MM.1S (cell line): ENCODE measurements at regions not wholly inside any gene's neighbourhood (a gene's known extent, or its start where the extent isn't known, plus 50 kb on each side); places are given as distances from the start of the nearest gene placed in this dataset.
A peak's percentile ranks its signal among the peaks of the same experiment; 100 is the strongest.

Experiments used
- DNase-seq: peaks from one replicate; pipeline ENCODE4 v3.0.0-alpha.2; 2015
- H2AFZ ChIP-seq: fragments of 300-600 bp; sonication (generic); 2 replicates; pipeline ENCODE4 v1.6.0; 2016; ENCODE audit warnings: antibody characterized with exemption, low read length
- H3F3A ChIP-seq: fragments of 300-600 bp; sonication (generic); 2 replicates; pipeline ENCODE4 v1.6.1; 2016; ENCODE audit warnings: mild to moderate bottlenecking, antibody characterized with exemption, low read length, moderate library complexity, mixed read lengths; ENCODE audit not compliant: insufficient read depth
- H3K27ac ChIP-seq: fragments of 300-600 bp; sonication (generic); 2 replicates; pipeline ENCODE4 v1.5.1; 2016; ENCODE audit warnings: mild to moderate bottlenecking, low read length
- H3K27me3 ChIP-seq: fragments of 300-600 bp; sonication (generic); replicated peaks from 2 replicates; pipeline ENCODE4 v1.6.0; 2016; ENCODE audit warnings: low read length; ENCODE audit not compliant: insufficient read depth
- H3K36me3 ChIP-seq: fragments of 300-600 bp; sonication (generic); replicated peaks from 2 replicates; pipeline ENCODE4 v1.6.1; 2016; ENCODE audit warnings: mild to moderate bottlenecking, low read length, mixed read lengths; ENCODE audit not compliant: insufficient read depth
- H3K4me1 ChIP-seq: fragments of 300-600 bp; sonication (generic); 2 replicates; pipeline ENCODE4 v1.6.1; 2016; ENCODE audit warnings: low read length, mixed read lengths
- H3K4me2 ChIP-seq: fragments of 300-600 bp; sonication (generic); 2 replicates; pipeline ENCODE4 v1.6.0; 2016; ENCODE audit warnings: low read depth, low read length
- H3K4me3 ChIP-seq: fragments of 300-600 bp; sonication (generic); 2 replicates; pipeline ENCODE4 v1.5.1; 2016; ENCODE audit warnings: low read length, mixed read lengths
- H3K79me2 ChIP-seq: fragments of 300-600 bp; sonication (generic); 2 replicates; pipeline ENCODE4 v1.6.1; 2016; ENCODE audit warnings: mixed run types, low read length, mixed read lengths
- H3K9ac ChIP-seq: fragments of 300-600 bp; sonication (generic); 2 replicates; pipeline ENCODE4 v1.6.1; 2016; ENCODE audit warnings: low read length, mixed read lengths
- H3K9me2 ChIP-seq: fragments of 300-600 bp; sonication (generic); replicated peaks from 2 replicates; pipeline ENCODE4 v1.6.1; 2016; ENCODE audit warnings: mild to moderate bottlenecking, low read length, mixed read lengths; ENCODE audit not compliant: insufficient read depth
- H3K9me3 ChIP-seq: fragments of 300-600 bp; sonication (generic); replicated peaks from 2 replicates; pipeline ENCODE4 v1.6.1; 2016; ENCODE audit warnings: mild to moderate bottlenecking, low read length, mixed read lengths; ENCODE audit not compliant: insufficient read depth
- H4K20me1 ChIP-seq: fragments of 300-600 bp; sonication (generic); 2 replicates; pipeline ENCODE4 v1.6.1; 2016; ENCODE audit warnings: mild to moderate bottlenecking, low read length, moderate library complexity, mixed read lengths; ENCODE audit not compliant: insufficient read depth
- EZH2 ChIP-seq: fragments of 300-600 bp; sonication (generic); optimal IDR thresholded peaks from 2 replicates; pipeline ENCODE3; 2017; ENCODE audit warnings: low read depth, mild to moderate bottlenecking, antibody characterized with exemption, low read length, mixed read lengths
- EZH2phosphoT487 ChIP-seq: fragments of 300-600 bp; sonication (generic); IDR thresholded peaks from 2 replicates; pipeline ENCODE4 v1.6.1; 2018; ENCODE audit warnings: antibody characterized with exemption, low read length
- TF ChIP-seq, protein P1 (sequence below): fragments of 300-600 bp; sonication (generic); IDR thresholded peaks from 2 replicates; pipeline ENCODE4 v1.5.1; 2016; ENCODE audit warnings: antibody characterized with exemption, low read length, mixed read lengths

DNA sequence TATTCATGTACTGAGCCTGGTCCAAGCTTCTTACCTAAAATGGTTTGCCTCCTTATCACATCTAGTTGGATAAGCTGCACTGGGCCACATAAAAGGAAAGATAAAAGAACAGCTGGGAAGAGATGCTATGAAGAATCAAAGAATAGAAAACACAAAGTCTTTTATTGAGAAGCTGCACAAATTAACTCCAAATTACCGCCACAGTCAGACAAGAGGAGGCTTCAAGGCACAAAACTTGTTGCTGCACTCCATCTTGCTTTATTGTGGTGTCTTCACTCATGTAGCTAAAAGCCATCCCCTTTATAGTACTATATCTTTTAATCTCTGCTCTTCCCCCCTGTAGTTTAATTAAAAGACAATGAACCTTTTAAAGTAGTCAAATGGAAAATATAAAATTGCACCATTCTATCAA is 330.6 kb upstream of the PMFBP1 start:
- Histone ChIP-seq H3K4me2 (no peak overlapping the region), H3K36me3 (no peaks in the 10 kb centered on the region), H3K79me2 (no peaks in the 10 kb centered on the region), H3K9me2 (no peaks in the 10 kb centered on the region), H3K9me3 (no peaks in the 10 kb centered on the region), H3K27ac (no peak overlapping the region), H3F3A (no peaks in the 10 kb centered on the region), H4K20me1 (no peaks in the 10 kb centered on the region), H3K4me1 (no peaks in the 10 kb centered on the region), H2AFZ (no peak overlapping the region), H3K27me3 (no peaks in the 10 kb centered on the region), H3K4me3 (no peak overlapping the region), H3K9ac (no peak overlapping the region)
- DNase-seq: no peak
- TF ChIP-seq, protein P1, sequence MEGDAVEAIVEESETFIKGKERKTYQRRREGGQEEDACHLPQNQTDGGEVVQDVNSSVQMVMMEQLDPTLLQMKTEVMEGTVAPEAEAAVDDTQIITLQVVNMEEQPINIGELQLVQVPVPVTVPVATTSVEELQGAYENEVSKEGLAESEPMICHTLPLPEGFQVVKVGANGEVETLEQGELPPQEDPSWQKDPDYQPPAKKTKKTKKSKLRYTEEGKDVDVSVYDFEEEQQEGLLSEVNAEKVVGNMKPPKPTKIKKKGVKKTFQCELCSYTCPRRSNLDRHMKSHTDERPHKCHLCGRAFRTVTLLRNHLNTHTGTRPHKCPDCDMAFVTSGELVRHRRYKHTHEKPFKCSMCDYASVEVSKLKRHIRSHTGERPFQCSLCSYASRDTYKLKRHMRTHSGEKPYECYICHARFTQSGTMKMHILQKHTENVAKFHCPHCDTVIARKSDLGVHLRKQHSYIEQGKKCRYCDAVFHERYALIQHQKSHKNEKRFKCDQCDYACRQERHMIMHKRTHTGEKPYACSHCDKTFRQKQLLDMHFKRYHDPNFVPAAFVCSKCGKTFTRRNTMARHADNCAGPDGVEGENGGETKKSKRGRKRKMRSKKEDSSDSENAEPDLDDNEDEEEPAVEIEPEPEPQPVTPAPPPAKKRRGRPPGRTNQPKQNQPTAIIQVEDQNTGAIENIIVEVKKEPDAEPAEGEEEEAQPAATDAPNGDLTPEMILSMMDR: no peak
- no peak for TF ChIP-seq EZH2phosphoT487

DNA sequence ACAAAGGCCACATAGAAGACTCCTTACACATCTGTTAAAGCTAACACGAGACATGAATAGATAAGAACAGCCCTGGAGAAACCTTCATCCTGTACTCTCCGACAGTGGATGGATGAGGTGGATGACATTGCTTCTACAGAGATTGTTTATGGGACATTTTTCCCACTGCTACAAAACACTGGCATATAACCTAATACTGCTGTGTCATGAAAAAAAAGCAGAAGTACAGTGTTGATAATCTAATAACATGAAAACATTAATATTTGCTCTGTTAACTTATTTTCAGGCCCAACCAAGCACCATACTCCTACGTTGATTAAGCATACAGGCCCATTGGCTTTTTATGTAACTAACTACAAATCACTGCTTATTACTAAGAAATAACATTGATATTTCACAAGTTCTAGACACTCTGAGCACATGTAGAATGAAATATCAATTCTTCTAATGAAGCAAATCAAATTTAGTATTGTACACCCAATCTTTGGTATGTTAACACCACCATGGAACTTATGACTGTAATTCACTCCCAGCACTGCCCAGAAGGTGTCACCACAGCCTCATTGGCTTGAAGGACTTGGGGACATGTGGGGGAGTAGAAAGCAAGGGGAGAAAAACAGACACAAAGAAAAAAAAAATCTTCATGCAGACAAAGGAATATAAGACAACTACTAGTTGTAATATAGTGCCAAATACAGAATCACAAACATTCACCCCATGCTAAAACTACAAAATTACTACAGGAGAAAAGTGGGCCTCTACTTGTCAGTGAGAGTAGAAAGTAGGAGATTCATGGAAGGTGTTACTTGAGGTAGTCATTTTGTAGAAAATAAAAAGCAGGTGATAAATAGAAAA is 330.0 kb upstream of the PMFBP1 start:
- no peak for TF ChIP-seq EZH2phosphoT487
- TF ChIP-seq, protein P1: peak; percentile 56
- Histone ChIP-seq H3K4me2 (no peak overlapping the region), H3K9me2 (no peaks in the 10 kb centered on the region), H2AFZ (no peak overlapping the region), H3K4me1 (no peaks in the 10 kb centered on the region), H3K27ac (no peak overlapping the region), H3K79me2 (no peaks in the 10 kb centered on the region), H3K27me3 (no peaks in the 10 kb centered on the region), H3K36me3 (no peaks in the 10 kb centered on the region), H3K9me3 (no peaks in the 10 kb centered on the region), H3K4me3 (no peak overlapping the region), H3F3A (no peaks in the 10 kb centered on the region), H3K9ac (no peak overlapping the region), H4K20me1 (no peaks in the 10 kb centered on the region)
- peak; percentile 16 for DNase-seq

DNA sequence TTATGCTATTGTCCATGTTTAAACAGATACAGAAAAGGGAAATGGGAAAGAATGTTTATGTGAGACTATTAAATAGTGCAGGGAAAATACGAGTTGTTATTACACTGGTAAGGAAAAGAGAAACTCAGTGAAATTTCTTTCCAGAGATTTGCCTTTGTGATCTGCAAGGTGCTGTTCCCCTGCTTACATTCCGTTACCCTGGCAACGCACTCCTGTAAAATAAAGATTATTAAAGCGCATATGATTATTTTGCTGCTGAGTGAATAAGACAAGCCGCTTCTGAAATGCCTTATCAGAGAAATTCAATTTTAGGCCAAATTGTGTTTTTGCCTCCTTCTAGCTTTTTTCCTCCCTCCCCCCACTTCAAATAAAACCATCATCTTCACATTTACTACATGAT is 328.6 kb upstream of the PMFBP1 start:
- no peaks in the 10 kb centered on the region for H3K36me3 ChIP-seq
- H3K4me3 ChIP-seq: no peak overlapping the region
- no peaks in the 10 kb centered on the region for H3K4me1 ChIP-seq
- no peaks in the 10 kb centered on the region for H3K9me3 ChIP-seq
- no peak overlapping the region for H3K27ac ChIP-seq
- H3K79me2 ChIP-seq: no peaks in the 10 kb centered on the region
- H2AFZ ChIP-seq: no peak overlapping the region
- H4K20me1 ChIP-seq: no peaks in the 10 kb centered on the region
- no peaks in the 10 kb centered on the region for H3K9me2 ChIP-seq
- no peak overlapping the region for H3K4me2 ChIP-seq
- no peaks in the 10 kb centered on the region for H3F3A ChIP-seq
- TF ChIP-seq EZH2phosphoT487 (no peak), EZH2 (no peak)
- TF ChIP-seq, protein P1: no peak
- H3K27me3 ChIP-seq: no peaks in the 10 kb centered on the region
- no peak overlapping the region for H3K9ac ChIP-seq
- no peak for DNase-seq
